ENCODE measurements at regions not wholly inside any gene's neighbourhood (a gene's known extent, or its start where the extent isn't known, plus 50 kb on each side); places are given as distances from the start of the nearest gene placed in this dataset.

GRCh38 chr5:68554571-68555279 lies 339.2 kb downstream of the PIK3R1 start (continued):
- TF ChIP-seq, protein P1, sequence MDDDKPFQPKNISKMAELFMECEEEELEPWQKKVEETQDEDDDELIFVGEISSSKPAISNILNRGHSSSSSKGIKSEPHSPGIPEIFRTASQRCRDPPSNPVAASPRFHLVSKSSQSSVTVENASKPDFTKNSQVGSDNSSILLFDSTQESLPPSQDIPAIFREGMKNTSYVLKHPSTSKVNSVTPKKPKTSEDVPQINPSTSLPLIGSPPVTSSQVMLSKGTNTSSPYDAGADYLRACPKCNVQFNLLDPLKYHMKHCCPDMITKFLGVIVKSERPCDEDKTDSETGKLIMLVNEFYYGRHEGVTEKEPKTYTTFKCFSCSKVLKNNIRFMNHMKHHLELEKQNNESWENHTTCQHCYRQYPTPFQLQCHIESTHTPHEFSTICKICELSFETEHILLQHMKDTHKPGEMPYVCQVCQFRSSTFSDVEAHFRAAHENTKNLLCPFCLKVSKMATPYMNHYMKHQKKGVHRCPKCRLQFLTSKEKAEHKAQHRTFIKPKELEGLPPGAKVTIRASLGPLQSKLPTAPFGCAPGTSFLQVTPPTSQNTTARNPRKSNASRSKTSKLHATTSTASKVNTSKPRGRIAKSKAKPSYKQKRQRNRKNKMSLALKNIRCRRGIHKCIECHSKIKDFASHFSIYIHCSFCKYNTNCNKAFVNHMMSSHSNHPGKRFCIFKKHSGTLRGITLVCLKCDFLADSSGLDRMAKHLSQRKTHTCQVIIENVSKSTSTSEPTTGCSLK (tag by site-specific recombination; IDR thresholded peaks at IDR 0.05), result no peak
- TF ChIP-seq ZNF221 (tag by site-specific recombination; IDR thresholded peaks at IDR 0.05; ENCODE audit: borderline replicate concordance) (no peak), GLIS2 (tag by site-specific recombination; IDR thresholded peaks at IDR 0.05) (no peak), SP2 (tag by site-specific recombination; IDR thresholded peaks at IDR 0.05) (no peak), ZNF621 (tag by site-specific recombination; IDR thresholded peaks at IDR 0.05) (no peak), ZNF792 (tag by site-specific recombination; IDR thresholded peaks at IDR 0.05) (no peak), ZNF214 (tag by site-specific recombination; IDR thresholded peaks at IDR 0.05; ENCODE audit: borderline replicate concordance) (no peak), ZNF202 (tag by site-specific recombination; IDR thresholded peaks at IDR 0.05; ENCODE audit: borderline replicate concordance) (no peak), ZNF544 (tag by site-specific recombination; IDR thresholded peaks at IDR 0.05) (no peak), KLF17 (tag by site-specific recombination; IDR thresholded peaks at IDR 0.05) (no peak), ZNF121 (tag by site-specific recombination; IDR thresholded peaks at IDR 0.05) (no peak), HOXC10 (CRISPR knock-in tag; IDR thresholded peaks at IDR 0.05) (no peak), ZNF19 (tag by site-specific recombination; IDR thresholded peaks at IDR 0.05; ENCODE audit: low read depth) (no peak), WT1 (tag by site-specific recombination; IDR thresholded peaks at IDR 0.05) (no peak), ZNF561 (tag by site-specific recombination; IDR thresholded peaks at IDR 0.05; ENCODE audit: borderline replicate concordance) (no peak), ZNF600 (tag by site-specific recombination; IDR thresholded peaks at IDR 0.05) (peak; percentile 63; the same call in 1 of the 2 replicates), ZNF747 (tag by site-specific recombination; IDR thresholded peaks at IDR 0.05) (no peak), ZNF529 (tag by site-specific recombination; IDR thresholded peaks at IDR 0.05; ENCODE audit: insufficient replicate concordance) (no peak), ZNF785 (tag by site-specific recombination; IDR thresholded peaks at IDR 0.05) (no peak), ZNF292 (tag by site-specific recombination; IDR thresholded peaks at IDR 0.05; ENCODE audit: borderline replicate concordance, low read depth) (no peak), ZNF660 (tag by site-specific recombination; IDR thresholded peaks at IDR 0.05) (no peak), EGR2 (tag by site-specific recombination; IDR thresholded peaks at IDR 0.05; ENCODE audit: low read depth) (peak; percentile 66), ZNF239 (tag by site-specific recombination; IDR thresholded peaks at IDR 0.05) (no peak), ZSCAN23 (tag by site-specific recombination; IDR thresholded peaks at IDR 0.05) (no peak), ZBTB21 (tag by site-specific recombination; IDR thresholded peaks at IDR 0.05) (no peak), MYNN (tag by site-specific recombination; IDR thresholded peaks at IDR 0.05; ENCODE audit: borderline replicate concordance) (no peak)
- TF ChIP-seq, protein P2, sequence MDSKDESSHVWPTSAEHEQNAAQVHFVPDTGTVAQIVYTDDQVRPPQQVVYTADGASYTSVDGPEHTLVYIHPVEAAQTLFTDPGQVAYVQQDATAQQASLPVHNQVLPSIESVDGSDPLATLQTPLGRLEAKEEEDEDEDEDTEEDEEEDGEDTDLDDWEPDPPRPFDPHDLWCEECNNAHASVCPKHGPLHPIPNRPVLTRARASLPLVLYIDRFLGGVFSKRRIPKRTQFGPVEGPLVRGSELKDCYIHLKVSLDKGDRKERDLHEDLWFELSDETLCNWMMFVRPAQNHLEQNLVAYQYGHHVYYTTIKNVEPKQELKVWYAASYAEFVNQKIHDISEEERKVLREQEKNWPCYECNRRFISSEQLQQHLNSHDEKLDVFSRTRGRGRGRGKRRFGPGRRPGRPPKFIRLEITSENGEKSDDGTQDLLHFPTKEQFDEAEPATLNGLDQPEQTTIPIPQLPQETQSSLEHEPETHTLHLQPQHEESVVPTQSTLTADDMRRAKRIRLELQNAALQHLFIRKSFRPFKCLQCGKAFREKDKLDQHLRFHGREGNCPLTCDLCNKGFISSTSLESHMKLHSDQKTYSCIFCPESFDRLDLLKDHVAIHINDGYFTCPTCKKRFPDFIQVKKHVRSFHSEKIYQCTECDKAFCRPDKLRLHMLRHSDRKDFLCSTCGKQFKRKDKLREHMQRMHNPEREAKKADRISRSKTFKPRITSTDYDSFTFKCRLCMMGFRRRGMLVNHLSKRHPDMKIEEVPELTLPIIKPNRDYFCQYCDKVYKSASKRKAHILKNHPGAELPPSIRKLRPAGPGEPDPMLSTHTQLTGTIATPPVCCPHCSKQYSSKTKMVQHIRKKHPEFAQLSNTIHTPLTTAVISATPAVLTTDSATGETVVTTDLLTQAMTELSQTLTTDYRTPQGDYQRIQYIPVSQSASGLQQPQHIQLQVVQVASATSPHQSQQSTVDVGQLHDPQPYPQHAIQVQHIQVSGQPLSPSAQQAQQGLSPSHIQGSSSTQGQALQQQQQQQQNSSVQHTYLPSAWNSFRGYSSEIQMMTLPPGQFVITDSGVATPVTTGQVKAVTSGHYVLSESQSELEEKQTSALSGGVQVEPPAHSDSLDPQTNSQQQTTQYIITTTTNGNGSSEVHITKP (tag by site-specific recombination; IDR thresholded peaks at IDR 0.05), result peak; percentile 80
- TF ChIP-seq, protein P3, sequence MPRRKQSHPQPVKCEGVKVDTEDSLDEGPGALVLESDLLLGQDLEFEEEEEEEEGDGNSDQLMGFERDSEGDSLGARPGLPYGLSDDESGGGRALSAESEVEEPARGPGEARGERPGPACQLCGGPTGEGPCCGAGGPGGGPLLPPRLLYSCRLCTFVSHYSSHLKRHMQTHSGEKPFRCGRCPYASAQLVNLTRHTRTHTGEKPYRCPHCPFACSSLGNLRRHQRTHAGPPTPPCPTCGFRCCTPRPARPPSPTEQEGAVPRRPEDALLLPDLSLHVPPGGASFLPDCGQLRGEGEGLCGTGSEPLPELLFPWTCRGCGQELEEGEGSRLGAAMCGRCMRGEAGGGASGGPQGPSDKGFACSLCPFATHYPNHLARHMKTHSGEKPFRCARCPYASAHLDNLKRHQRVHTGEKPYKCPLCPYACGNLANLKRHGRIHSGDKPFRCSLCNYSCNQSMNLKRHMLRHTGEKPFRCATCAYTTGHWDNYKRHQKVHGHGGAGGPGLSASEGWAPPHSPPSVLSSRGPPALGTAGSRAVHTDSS (tag by site-specific recombination; IDR thresholded peaks at IDR 0.05), result no peak
- TF ChIP-seq, protein P4, sequence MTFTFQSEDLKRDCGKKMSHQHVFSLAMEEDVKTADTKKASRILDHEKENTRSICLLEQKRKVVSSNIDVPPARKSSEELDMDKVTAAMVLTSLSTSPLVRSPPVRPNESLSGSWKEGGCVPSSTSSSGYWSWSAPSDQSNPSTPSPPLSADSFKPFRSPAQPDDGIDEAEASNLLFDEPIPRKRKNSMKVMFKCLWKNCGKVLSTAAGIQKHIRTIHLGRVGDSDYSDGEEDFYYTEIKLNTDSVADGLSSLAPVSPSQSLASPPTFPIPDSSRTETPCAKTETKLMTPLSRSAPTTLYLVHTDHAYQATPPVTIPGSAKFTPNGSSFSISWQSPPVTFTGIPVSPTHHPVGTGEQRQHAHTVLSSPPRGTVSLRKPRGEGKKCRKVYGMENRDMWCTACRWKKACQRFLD (tag by site-specific recombination; IDR thresholded peaks at IDR 0.05), result no peak
- TF ChIP-seq, protein P5, sequence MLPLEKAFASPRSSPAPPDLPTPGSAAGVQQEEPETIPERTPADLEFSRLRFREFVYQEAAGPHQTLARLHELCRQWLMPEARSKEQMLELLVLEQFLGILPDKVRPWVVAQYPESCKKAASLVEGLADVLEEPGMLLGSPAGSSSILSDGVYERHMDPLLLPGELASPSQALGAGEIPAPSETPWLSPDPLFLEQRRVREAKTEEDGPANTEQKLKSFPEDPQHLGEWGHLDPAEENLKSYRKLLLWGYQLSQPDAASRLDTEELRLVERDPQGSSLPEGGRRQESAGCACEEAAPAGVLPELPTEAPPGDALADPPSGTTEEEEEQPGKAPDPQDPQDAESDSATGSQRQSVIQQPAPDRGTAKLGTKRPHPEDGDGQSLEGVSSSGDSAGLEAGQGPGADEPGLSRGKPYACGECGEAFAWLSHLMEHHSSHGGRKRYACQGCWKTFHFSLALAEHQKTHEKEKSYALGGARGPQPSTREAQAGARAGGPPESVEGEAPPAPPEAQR (tag by site-specific recombination; IDR thresholded peaks at IDR 0.05), result no peak
